GM19463 (cell line): ENCODE measurements at regions not wholly inside any gene's neighbourhood (a gene's known extent, or its start where the extent isn't known, plus 50 kb on each side); places are given as distances from the start of the nearest gene placed in this dataset.

ENCODE experiments used
- ATAC-seq: cut with Tn5 transposase; IDR thresholded peaks from one replicate; pipeline ENCODE4 v1.9.1; 2021; ENCODE audit warnings: mild to moderate bottlenecking, moderate library complexity; ENCODE audit not compliant: unreplicated experiment

DNA sequence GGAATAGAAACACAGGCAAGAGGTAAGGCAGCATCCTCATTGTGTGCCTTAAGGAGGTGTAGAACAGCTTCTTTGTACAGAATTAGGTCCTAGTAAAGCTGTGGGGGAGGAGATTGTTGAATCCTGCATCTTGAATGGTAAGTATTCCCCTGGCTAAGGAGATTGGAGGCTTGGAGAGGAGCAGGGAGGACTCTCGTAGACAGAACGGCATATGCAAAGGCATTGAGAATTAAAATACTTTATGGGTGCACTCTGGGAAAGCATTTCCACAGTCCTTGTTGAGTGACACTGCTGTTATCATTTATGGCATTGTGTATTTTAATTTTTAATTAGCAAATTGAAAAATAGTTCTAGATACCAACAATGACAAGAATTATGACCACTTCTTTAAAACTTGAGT lies 66.5 kb upstream of the GPR149 start:
- no peak for ATAC-seq

- no peak for ATAC-seq
Measured at GRCh38 chr3:154486949-154487348, 57.0 kb upstream of the GPR149 start.

DNA sequence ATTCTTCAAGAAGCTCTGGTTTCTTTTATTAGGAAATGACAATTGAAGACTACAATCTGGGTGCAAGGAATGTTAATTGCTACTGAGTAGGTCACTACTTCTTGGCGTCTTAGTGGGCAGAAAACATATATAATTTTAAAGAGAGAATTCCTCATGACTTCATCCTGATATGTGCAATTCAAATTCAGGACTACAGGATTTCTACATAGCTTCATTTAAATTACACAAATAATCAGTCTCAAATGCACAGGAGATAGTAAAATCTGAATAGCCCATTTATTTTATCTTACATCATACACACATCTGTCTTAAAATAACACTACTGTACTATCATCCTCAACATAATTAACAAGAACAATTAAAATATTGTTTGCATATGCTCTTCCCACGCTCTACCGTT lies 52.5 kb upstream of the GPR149 start:
- ATAC-seq: no peak

GRCh38 chr3:154480033-154480432 lies 50.0 kb upstream of the GPR149 start:
- no peak for ATAC-seq
